ENCODE measurements at regions not wholly inside any gene's neighbourhood (a gene's known extent, or its start where the extent isn't known, plus 50 kb on each side); places are given as distances from the start of the nearest gene placed in this dataset.
"Not testable (repeated sequence)": the region's sequence is repeated elsewhere in the genome, so short reads cannot be mapped to it uniquely, and the experiment has no call there.

DNA sequence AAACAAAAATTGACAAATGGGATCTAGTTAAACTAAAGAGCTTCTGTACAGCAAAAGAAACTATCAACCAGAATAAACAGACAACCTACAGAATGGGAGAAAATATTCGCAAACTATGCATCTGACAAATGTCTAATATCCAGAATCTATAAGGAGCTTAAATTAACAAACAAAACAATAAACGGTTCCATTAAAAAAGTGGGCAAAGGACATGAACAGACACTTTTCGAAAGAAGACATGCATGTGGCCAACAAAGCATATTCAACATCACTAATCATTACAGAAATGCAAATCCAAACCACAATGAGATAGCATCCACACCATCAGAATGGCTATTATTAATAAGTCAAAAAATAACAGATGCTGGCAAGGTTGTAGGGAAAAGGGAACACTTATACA lies 50.5 kb upstream of the MED13L start:
- POLR2A ChIA-PET; DNase-seq (ENCODE audit: extremely low spot score): not testable (repeated sequence)
- CTCF ChIA-PET, result interaction anchor here (0.9 to 1.8 kb wide), 2 partner anchors 10 to 301 kb away, joined by 3 to 8 read pairs; no protein-coding TSS in a partner anchor

DNA sequence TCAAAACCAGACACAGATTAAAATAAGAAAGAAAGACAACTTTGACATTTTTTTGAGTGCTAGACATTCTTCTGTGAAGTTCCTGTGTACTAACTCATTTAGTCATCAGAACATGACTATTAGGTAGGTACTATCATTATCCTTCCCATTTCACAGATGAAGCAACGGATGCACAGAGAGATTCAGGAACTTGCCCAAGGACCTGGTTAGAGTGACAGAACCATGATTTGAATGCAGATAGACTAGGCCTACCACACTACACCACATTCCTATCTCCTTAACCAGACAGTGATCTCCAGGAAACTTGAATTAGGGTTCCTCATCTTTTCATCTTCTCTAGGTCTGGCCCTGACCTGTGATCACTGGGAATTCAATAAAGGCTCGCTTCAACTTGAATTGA lies 54.4 kb upstream of the MED13L start:
- no peak for DNase-seq (ENCODE audit: extremely low spot score)
- ChIA-PET CTCF (no interaction called here), POLR2A (no interaction called here)
- TF ChIP-seq, protein P1, sequence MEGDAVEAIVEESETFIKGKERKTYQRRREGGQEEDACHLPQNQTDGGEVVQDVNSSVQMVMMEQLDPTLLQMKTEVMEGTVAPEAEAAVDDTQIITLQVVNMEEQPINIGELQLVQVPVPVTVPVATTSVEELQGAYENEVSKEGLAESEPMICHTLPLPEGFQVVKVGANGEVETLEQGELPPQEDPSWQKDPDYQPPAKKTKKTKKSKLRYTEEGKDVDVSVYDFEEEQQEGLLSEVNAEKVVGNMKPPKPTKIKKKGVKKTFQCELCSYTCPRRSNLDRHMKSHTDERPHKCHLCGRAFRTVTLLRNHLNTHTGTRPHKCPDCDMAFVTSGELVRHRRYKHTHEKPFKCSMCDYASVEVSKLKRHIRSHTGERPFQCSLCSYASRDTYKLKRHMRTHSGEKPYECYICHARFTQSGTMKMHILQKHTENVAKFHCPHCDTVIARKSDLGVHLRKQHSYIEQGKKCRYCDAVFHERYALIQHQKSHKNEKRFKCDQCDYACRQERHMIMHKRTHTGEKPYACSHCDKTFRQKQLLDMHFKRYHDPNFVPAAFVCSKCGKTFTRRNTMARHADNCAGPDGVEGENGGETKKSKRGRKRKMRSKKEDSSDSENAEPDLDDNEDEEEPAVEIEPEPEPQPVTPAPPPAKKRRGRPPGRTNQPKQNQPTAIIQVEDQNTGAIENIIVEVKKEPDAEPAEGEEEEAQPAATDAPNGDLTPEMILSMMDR (IDR thresholded peaks at IDR 0.05; ENCODE audit: control extremely low read depth, extremely low read depth, low read depth, missing control alignments), result no peak

DNA sequence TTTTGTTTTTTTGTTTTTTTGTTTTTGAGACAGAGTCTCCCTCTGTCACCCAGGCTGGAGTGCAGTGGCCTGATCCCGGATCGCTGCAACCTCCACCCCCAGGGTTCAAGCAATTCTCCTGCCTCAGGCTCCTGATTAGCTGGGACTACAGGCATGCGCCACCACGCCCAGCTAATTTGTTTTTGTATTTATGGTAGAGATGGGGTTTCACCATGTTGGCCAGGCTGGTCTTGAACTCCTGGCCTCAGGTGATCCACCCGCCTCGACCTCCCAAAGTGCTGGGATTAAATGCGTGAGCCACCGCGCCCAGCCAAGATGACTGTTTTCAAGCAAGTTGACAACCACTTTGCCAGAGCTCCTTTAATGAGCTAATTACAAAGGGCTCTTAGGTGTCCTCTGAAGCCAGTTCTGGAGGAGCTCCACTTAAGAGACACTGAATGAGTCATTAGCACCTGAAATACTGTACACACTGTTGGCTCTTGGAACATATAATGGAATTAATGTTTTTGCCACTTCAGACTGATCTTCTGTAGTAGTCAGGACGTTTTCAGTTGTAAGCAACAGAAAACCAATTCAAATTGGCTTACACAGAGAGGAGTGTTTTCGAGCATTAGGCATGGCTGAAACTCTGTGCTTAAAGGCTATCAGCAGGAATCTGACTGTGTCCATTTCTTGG lies 55.4 kb upstream of the MED13L start:
- ChIA-PET CTCF (no interaction called here), POLR2A (no interaction called here)
- TF ChIP-seq, protein P1 (IDR thresholded peaks at IDR 0.05; ENCODE audit: control extremely low read depth, extremely low read depth, low read depth, missing control alignments), result no peak
- DNase-seq (ENCODE audit: extremely low spot score), result no peak

DNA sequence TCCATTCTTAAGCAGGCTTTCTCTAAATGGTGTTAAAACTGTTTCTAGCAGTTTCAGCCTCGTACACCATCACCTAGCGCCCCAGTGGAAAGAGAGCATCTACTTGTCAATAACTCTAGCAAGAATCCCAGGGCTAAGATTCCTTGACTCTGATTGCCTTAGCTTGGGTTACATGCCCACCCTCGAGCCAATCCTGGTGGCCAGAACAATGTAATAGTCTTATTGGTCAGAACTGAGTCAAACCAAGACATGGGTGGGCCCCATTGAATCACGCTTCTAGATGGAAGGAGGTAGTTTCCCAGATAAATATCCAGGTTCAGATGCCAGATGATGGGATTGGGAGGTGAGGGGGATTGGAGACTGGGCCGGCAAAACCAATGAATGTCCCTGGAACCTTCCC lies 55.9 kb upstream of the MED13L start:
- DNase-seq (ENCODE audit: extremely low spot score), result no peak
- TF ChIP-seq, protein P1 (IDR thresholded peaks at IDR 0.05; ENCODE audit: control extremely low read depth, extremely low read depth, low read depth, missing control alignments), result no peak
- CTCF ChIA-PET, result no interaction called here
- POLR2A ChIA-PET, result no interaction called here

DNA sequence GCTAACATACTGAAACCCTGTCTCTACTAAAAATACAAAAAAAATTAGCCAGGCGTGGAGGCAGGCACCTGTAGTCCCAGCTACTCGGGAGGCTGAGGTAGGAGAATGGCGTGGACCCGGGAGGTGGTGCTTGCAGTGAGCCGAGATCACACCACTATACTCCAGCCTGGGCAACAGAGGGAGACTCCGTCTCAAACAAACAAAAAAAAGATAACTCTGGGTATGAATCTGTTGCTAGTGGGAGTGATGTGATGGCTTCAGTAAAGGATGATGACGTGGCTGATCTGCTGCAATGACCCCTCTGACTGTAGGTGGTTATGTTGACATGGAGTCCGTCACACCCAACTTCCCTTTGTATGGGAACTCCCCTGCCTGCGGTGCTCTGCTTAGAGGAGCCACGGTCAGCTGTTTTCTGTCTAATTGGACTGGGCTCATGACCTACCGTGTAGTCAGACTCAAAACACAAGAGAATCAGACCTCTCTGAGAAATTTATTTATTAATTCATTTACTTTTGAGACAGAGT lies 59.1 kb upstream of the MED13L start:
- CTCF ChIA-PET, result interaction anchor here (1.1 to 2.2 kb wide), 6 partner anchors 8 to 361 kb away, joined by 3 to 8 read pairs (median 3); partner anchors contain the start of gene MAP1LC3B2
- TF ChIP-seq, protein P1 (IDR thresholded peaks at IDR 0.05; ENCODE audit: control extremely low read depth, extremely low read depth, low read depth, missing control alignments), result peak; percentile 22
- DNase-seq (ENCODE audit: extremely low spot score), result peak; percentile 81
- POLR2A ChIA-PET, result no interaction called here

DNA sequence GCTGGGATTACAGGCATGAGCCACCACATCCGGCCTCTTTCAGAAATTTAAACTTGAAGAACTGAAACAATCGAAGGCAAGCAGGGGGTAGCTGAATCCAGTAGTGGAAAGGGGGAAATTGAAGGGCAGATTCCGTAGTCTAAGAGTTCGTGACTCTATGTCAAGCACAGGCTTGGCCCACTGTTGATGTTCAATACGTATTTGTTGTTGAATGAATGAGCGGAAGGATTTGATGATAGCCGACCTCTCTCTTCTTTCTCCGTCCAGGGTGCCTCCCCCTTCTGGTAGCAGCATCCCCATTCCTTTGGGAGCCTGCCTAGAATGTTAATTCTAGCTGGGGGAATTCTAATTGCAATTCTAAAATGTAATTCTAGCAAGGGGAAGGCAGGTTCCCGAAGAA lies 59.8 kb upstream of the MED13L start:
- POLR2A ChIA-PET, result no interaction called here
- no peak for DNase-seq (ENCODE audit: extremely low spot score)
- CTCF ChIA-PET, result interaction anchor here (0.9 to 2.2 kb wide), 7 partner anchors 9 to 222 kb away, joined by 3 to 8 read pairs (median 3); partner anchors contain the start of gene MAP1LC3B2
- TF ChIP-seq, protein P1 (IDR thresholded peaks at IDR 0.05; ENCODE audit: control extremely low read depth, extremely low read depth, low read depth, missing control alignments), result no peak

All from GM10248 (cell line).